ENCODE measurements at regions not wholly inside any gene's neighbourhood (a gene's known extent, or its start where the extent isn't known, plus 50 kb on each side); places are given as distances from the start of the nearest gene placed in this dataset.

GRCh38 chr5:62931153-62931950 is 352.7 kb downstream of the LRRC70 start:
- DNase-seq (ENCODE audit: low read depth), result peak; percentile 70
- no peak for TF ChIP-seq CTCF (conservative IDR thresholded peaks at IDR 0.05; ENCODE audit: low read depth, low read length)
- H3K4me3 ChIP-seq (ENCODE audit: low read depth, low read length), result no peak overlapping the region

GRCh38 chr5:62922191-62922590 is 343.6 kb downstream of the LRRC70 start:
- DNase-seq (ENCODE audit: low read depth), result peak; percentile 31
- H3K4me3 ChIP-seq (ENCODE audit: low read depth, low read length), result no peak overlapping the region
- TF ChIP-seq CTCF (conservative IDR thresholded peaks at IDR 0.05; ENCODE audit: low read depth, low read length), result no peak

- peak; percentile 80 for DNase-seq (ENCODE audit: low read depth)
- no peak for TF ChIP-seq CTCF (conservative IDR thresholded peaks at IDR 0.05; ENCODE audit: low read depth, low read length)
- no peak overlapping the region for H3K4me3 ChIP-seq (ENCODE audit: low read depth, low read length)
Observed at GRCh38 chr5:62920856-62921255, 342.2 kb downstream of the LRRC70 start.

- no peak for TF ChIP-seq CTCF (conservative IDR thresholded peaks at IDR 0.05; ENCODE audit: low read depth, low read length)
- no peak for DNase-seq (ENCODE audit: low read depth)
- no peak overlapping the region for H3K4me3 ChIP-seq (ENCODE audit: low read depth, low read length)
Observed at GRCh38 chr5:62909326-62909725, 330.7 kb downstream of the LRRC70 start.

- no peak overlapping the region for H3K4me3 ChIP-seq (ENCODE audit: low read depth, low read length)
- DNase-seq (ENCODE audit: low read depth), result no peak
- no peak for TF ChIP-seq CTCF (conservative IDR thresholded peaks at IDR 0.05; ENCODE audit: low read depth, low read length)
Observed at GRCh38 chr5:62902126-62902525, 323.5 kb downstream of the LRRC70 start.

GRCh38 chr5:62900976-62901375 is 322.4 kb downstream of the LRRC70 start:
- H3K4me3 ChIP-seq (ENCODE audit: low read depth, low read length), result no peak overlapping the region
- DNase-seq (ENCODE audit: low read depth), result no peak
- TF ChIP-seq CTCF (conservative IDR thresholded peaks at IDR 0.05; ENCODE audit: low read depth, low read length), result no peak

All from choroid plexus epithelial cell (primary cell).